ENCODE measurements at regions not wholly inside any gene's neighbourhood (a gene's known extent, or its start where the extent isn't known, plus 50 kb on each side); places are given as distances from the start of the nearest gene placed in this dataset.

DNA sequence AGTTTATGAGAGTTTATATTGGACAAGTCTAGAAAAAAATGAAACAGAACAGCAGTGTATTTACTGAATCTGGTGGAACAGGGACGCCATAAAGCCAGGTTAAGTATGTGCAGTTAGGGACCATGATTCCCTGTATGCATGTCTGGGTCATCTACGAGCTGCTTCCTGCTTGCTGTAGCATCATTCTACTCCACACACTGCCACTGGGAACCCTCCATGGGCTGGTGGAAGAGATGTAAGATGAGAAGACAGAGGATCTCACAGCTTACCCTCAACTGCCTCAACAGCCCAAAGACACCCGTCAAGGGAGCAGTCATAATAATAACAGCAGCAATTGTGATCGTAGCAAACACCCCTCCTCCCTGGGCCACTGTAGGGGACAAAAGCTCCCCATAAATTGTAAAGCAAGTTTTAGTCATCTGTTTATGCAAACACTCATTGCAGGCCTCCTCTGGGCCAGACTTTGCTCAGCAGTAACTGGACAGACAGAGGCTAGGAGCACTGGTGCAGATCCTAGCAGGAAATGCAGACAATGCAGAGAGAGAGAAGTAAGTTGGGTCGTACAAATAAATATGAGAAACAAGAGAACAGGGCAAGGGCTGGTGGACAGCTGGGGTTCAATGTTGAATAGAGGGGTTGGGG, 188.0 kb downstream of the SOX9 start:
- ChIA-PET CTCF (no interaction called here), POLR2A (no interaction called here)
- Histone ChIP-seq H2AFZ (ENCODE audit: low read depth, low read length) (no peak overlapping the region), H3K27ac (ENCODE audit: insufficient read depth, low read depth, low read length) (no peak overlapping the region), H3K9me1 (replicated peaks; ENCODE audit: control insufficient read depth, extremely low read depth, insufficient read depth, low read length) (no peaks in the 10 kb centered on the region), H3K9ac (replicated peaks; ENCODE audit: extremely low read depth, insufficient read depth, low read length) (no peak overlapping the region), H3K79me2 (ENCODE audit: control insufficient read depth, insufficient read depth, low read length) (no peaks in the 10 kb centered on the region), H3K4me2 (ENCODE audit: insufficient read depth, low read length) (no peak overlapping the region), H3K9me3 (replicated peaks; ENCODE audit: control insufficient read depth, insufficient read depth, low read length) (peaks cover 2% of the 10 kb centered on the region), H4K20me1 (replicated peaks; ENCODE audit: control insufficient read depth, extremely low read depth, insufficient read depth, low read length) (no peaks in the 10 kb centered on the region), H3K36me3 (ENCODE audit: control insufficient read depth in 2 of 2, extremely low read depth in 1 of 2, insufficient read depth in 2 of 2, low read length in 2 of 2) (no peaks in the 10 kb centered on the region), H3K27me3 (ENCODE audit: control insufficient read depth in 2 of 2, insufficient read depth in 2 of 2, low read length in 2 of 2) (no peaks in the 10 kb centered on the region), H3K4me3 (replicated peaks in 1 of 3; ENCODE audit: insufficient read depth in 1 of 3, low read depth in 1 of 3, low read length in 3 of 3) (no peak overlapping the region), H3K4me1 (ENCODE audit: control insufficient read depth, extremely low read depth, insufficient read depth, low read length) (no peaks in the 10 kb centered on the region)
- BruUV-seq (replicated peaks): no TSS peak
- FAIRE-seq (no peak), DNase-seq (ENCODE audit: low read depth, low spot score) (no peak)
- intact Hi-C loops (cut with micrococcal nuclease): no loop called here
- TF ChIP-seq EZH2 (IDR thresholded peaks at IDR 0.05; ENCODE audit: borderline replicate concordance, low read depth, low read length, severe bottlenecking) (no peak), MAX (IDR thresholded peaks at IDR 0.05; ENCODE audit: insufficient read depth, insufficient read length) (no peak), POLR2AphosphoS5 (IDR thresholded peaks at IDR 0.05; ENCODE audit: insufficient read depth, low read depth, low read length) (no peak), MYC (IDR thresholded peaks at IDR 0.05; ENCODE audit: low read depth, low read length) (no peak), GATA2 (IDR thresholded peaks at IDR 0.05; ENCODE audit: insufficient read depth, insufficient read length, low read depth, low read length) (no peak), FOS (IDR thresholded peaks at IDR 0.05; ENCODE audit: borderline replicate concordance, insufficient read depth, low read length) (no peak)
- dilution Hi-C loops (cut with MboI; ENCODE audit: extremely low pct_ligation_motif_present, low sequenced_read_pairs): no loop called here

DNA sequence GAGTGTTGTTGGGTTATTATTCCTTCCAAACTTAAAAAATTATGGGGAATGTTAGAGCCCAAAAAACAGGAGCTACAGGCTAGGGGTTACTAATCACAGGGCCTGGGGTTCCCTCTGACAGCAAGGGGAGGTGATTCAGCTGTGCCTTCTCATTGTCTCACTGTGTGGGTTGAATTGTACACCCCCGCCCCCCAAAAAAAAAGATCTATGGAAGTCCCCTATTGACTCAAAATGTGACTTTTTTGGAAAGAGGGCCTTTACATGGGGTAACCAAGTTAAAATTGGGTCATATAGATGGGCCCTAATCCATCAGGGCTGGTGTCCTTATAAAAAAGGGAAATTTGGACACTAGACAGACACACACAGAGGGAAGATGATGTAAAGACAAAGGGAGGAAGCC, 190.2 kb downstream of the SOX9 start:
- no peak overlapping the region for H2AFZ ChIP-seq (ENCODE audit: low read depth, low read length)
- no peak overlapping the region for H3K27ac ChIP-seq (ENCODE audit: insufficient read depth, low read depth, low read length)
- no peaks in the 10 kb centered on the region for H3K9me3 ChIP-seq (replicated peaks; ENCODE audit: control insufficient read depth, insufficient read depth, low read length)
- no peak overlapping the region for H3K9ac ChIP-seq (replicated peaks; ENCODE audit: extremely low read depth, insufficient read depth, low read length)
- no peaks in the 10 kb centered on the region for H3K79me2 ChIP-seq (ENCODE audit: control insufficient read depth, insufficient read depth, low read length)
- no peaks in the 10 kb centered on the region for H3K36me3 ChIP-seq (ENCODE audit: control insufficient read depth in 2 of 2, extremely low read depth in 1 of 2, insufficient read depth in 2 of 2, low read length in 2 of 2)
- TF ChIP-seq POLR2A (IDR thresholded peaks at IDR 0.05; ENCODE audit: low read depth, low read length) (no peak), GATA2 (IDR thresholded peaks at IDR 0.05; ENCODE audit: insufficient read depth, insufficient read length, low read depth, low read length) (no peak), JUN (IDR thresholded peaks at IDR 0.05; ENCODE audit: borderline replicate concordance, insufficient read depth, insufficient read length, low read depth) (no peak), POLR2AphosphoS5 (IDR thresholded peaks at IDR 0.05; ENCODE audit: insufficient read depth, low read depth, low read length) (no peak), EZH2 (IDR thresholded peaks at IDR 0.05; ENCODE audit: borderline replicate concordance, low read depth, low read length, severe bottlenecking) (no peak), MAX (IDR thresholded peaks at IDR 0.05; ENCODE audit: insufficient read depth, insufficient read length) (no peak), FOS (IDR thresholded peaks at IDR 0.05; ENCODE audit: borderline replicate concordance, insufficient read depth, low read length) (no peak), CTCF (IDR thresholded peaks at IDR 0.05; ENCODE audit: extremely low read depth in 1 of 2, insufficient read depth in 1 of 2, low read depth in 1 of 2, low read length in 2 of 2) (no peak), MYC (IDR thresholded peaks at IDR 0.05; ENCODE audit: low read depth, low read length) (no peak)
- no peaks in the 10 kb centered on the region for H4K20me1 ChIP-seq (replicated peaks; ENCODE audit: control insufficient read depth, extremely low read depth, insufficient read depth, low read length)
- DNase-seq (ENCODE audit: low read depth, low spot score): no peak
- no peaks in the 10 kb centered on the region for H3K27me3 ChIP-seq (ENCODE audit: control insufficient read depth in 2 of 2, insufficient read depth in 2 of 2, low read length in 2 of 2)
- no peaks in the 10 kb centered on the region for H3K9me1 ChIP-seq (replicated peaks; ENCODE audit: control insufficient read depth, extremely low read depth, insufficient read depth, low read length)
- CTCF ChIA-PET: no interaction called here
- dilution Hi-C loops (cut with MboI; ENCODE audit: extremely low pct_ligation_motif_present, low sequenced_read_pairs) (no loop called here), intact Hi-C loops (cut with micrococcal nuclease) (no loop called here)
- no peak for FAIRE-seq
- H3K4me1 ChIP-seq (ENCODE audit: control insufficient read depth, extremely low read depth, insufficient read depth, low read length): no peaks in the 10 kb centered on the region
- BruUV-seq (replicated peaks): no TSS peak
- no peak overlapping the region for H3K4me2 ChIP-seq (ENCODE audit: insufficient read depth, low read length)
- POLR2A ChIA-PET: no interaction called here
- H3K4me3 ChIP-seq (replicated peaks in 1 of 3; ENCODE audit: insufficient read depth in 1 of 3, low read depth in 1 of 3, low read length in 3 of 3): no peak overlapping the region
